ENCODE measurements at regions not wholly inside any gene's neighbourhood (a gene's known extent, or its start where the extent isn't known, plus 50 kb on each side); places are given as distances from the start of the nearest gene placed in this dataset.

DNA sequence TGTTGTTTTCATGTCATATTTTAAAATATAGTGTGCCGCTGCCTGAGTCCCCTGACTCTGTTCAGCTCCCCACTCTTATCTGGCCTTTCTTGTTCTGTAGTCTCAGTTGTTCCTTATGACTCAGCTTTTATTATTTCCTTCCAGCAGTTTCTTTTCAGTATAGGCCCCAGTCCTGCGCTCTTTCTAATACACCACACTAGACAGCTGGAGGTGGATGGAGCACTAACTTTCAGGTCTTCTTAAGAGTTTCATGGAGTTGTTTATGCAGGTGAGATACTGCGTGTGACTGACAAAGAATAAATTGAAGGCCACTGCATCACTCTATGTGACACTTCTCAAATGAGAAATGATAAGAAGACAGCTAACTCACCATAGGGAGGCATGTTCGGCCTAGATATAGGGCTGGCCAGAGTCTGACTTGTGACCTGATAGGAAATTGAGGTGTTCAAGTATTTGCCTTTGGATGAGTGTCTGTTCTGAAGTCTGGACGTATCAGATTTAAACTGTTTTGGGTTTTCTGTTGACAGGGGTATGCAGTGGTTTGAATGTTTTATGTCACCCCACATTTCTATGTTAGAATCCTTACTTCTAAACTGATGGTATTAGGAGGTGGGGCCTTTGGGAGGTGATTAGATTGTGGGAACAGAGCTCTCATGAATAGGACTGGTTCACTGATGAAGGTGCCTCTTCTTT lies 60.8 kb upstream of the CLMN start:
- H3K36me3 ChIP-seq (ENCODE audit: control insufficient read depth, insufficient read depth, low read length), result no peaks in the 10 kb centered on the region
- no peak overlapping the region for H3K4me2 ChIP-seq (ENCODE audit: low read length)
- no peak overlapping the region for H3K9ac ChIP-seq
- H3K27me3 ChIP-seq (ENCODE audit: control insufficient read depth, insufficient read depth, low read length), result no peaks in the 10 kb centered on the region
- no peaks in the 10 kb centered on the region for H3K79me2 ChIP-seq
- no peak overlapping the region for H3K27ac ChIP-seq
- H2AFZ ChIP-seq, result no peak overlapping the region
- no peaks in the 10 kb centered on the region for H3K9me3 ChIP-seq (ENCODE audit: control insufficient read depth, low read length)
- no peaks in the 10 kb centered on the region for H3K4me1 ChIP-seq
- no peak overlapping the region for H3K4me3 ChIP-seq (ENCODE audit: low read depth, low read length)
- no peak for TF ChIP-seq CTCF (IDR thresholded peaks at IDR 0.05)

DNA sequence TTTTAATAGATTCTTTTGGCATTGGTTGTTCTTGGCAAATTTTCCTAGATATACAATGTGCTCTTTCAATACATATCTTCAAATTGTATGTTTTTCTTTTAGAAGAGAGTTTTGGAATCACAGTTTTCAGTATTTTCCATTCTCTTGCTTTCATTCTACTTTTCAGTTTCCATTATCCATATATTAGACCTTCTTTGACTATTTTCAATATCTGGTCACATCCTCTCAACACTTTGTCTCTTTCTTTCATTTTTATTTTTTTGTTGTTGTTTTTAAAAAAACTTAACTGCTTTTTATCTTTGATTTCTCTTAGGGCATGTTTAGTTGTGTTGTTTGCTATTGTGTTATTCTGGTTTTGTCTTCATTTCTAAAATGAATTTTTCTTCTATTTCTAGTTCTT lies 59.9 kb upstream of the CLMN start:
- Histone ChIP-seq H3K4me3 (ENCODE audit: low read depth, low read length) (no peak overlapping the region), H3K9ac (no peak overlapping the region), H2AFZ (no peak overlapping the region), H3K27me3 (ENCODE audit: control insufficient read depth, insufficient read depth, low read length) (no peaks in the 10 kb centered on the region), H3K79me2 (no peaks in the 10 kb centered on the region), H3K27ac (no peak overlapping the region), H3K9me3 (ENCODE audit: control insufficient read depth, low read length) (no peaks in the 10 kb centered on the region), H3K36me3 (ENCODE audit: control insufficient read depth, insufficient read depth, low read length) (no peaks in the 10 kb centered on the region), H3K4me1 (no peaks in the 10 kb centered on the region), H3K4me2 (ENCODE audit: low read length) (no peak overlapping the region)
- TF ChIP-seq CTCF (IDR thresholded peaks at IDR 0.05), result no peak

DNA sequence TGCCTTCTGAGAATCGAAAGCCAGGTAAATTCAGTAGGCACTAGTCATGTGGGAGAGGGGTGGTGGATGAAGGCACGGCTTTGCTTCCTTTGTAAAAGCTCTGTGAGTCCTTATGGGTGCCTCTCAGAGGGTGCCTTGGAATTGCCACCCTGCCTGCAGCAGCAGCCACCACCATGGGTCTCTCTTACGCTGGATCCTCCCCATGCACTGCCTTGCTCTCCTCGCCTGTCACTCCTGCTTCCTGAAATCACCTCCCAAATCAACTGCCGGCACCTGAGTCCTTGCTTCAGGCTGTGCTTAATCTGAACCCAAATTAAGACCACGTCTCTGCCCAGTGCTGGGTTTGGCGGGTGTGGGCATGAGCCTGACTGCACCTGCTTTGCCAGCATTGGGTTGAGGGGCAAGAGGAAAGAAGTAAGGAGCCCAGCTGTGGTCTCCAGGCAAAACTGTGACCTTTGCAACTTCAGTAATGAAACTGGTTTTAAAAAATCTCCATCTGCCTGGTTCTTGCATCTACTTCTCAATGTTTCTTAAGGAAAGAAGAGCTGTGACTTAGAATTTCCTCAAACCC lies 55.9 kb upstream of the CLMN start:
- no peak for TF ChIP-seq CTCF (IDR thresholded peaks at IDR 0.05)
- Histone ChIP-seq H3K9ac (no peak overlapping the region), H3K27me3 (ENCODE audit: control insufficient read depth, insufficient read depth, low read length) (no peaks in the 10 kb centered on the region), H3K4me1 (no peaks in the 10 kb centered on the region), H3K79me2 (no peaks in the 10 kb centered on the region), H3K27ac (no peak overlapping the region), H3K4me2 (ENCODE audit: low read length) (no peak overlapping the region), H2AFZ (no peak overlapping the region), H3K4me3 (ENCODE audit: low read depth, low read length) (no peak overlapping the region), H3K36me3 (ENCODE audit: control insufficient read depth, insufficient read depth, low read length) (no peaks in the 10 kb centered on the region), H3K9me3 (ENCODE audit: control insufficient read depth, low read length) (no peaks in the 10 kb centered on the region)

GRCh38 chr14:95374239-95374997 lies 54.7 kb upstream of the CLMN start:
- Histone ChIP-seq H3K4me3 (ENCODE audit: low read depth, low read length) (no peak overlapping the region), H2AFZ (no peak overlapping the region), H3K27ac (no peak overlapping the region), H3K9ac (no peak overlapping the region), H3K4me1 (no peaks in the 10 kb centered on the region), H3K27me3 (ENCODE audit: control insufficient read depth, insufficient read depth, low read length) (no peaks in the 10 kb centered on the region), H3K9me3 (ENCODE audit: control insufficient read depth, low read length) (no peaks in the 10 kb centered on the region), H3K36me3 (ENCODE audit: control insufficient read depth, insufficient read depth, low read length) (no peaks in the 10 kb centered on the region), H3K79me2 (no peaks in the 10 kb centered on the region), H3K4me2 (ENCODE audit: low read length) (no peak overlapping the region)
- no peak for TF ChIP-seq CTCF (IDR thresholded peaks at IDR 0.05)
